Astrocyte of the cerebellum (primary cell): ENCODE measurements at regions not wholly inside any gene's neighbourhood (a gene's known extent, or its start where the extent isn't known, plus 50 kb on each side); places are given as distances from the start of the nearest gene placed in this dataset.
"Not testable (repeated sequence)": the region's sequence is repeated elsewhere in the genome, so short reads cannot be mapped to it uniquely, and the experiment has no call there.

Experiments
- DNase-seq: peaks from one replicate; pipeline ENCODE4 v3.0.0-alpha.2; 2011; ENCODE audit warnings: low read depth
- H3K4me3 ChIP-seq: 2 replicates; pipeline ENCODE4 v1.5.1; 2011; ENCODE audit warnings: mild to moderate bottlenecking, low read depth, low read length, moderate library complexity
- CTCF ChIP-seq: IDR thresholded peaks from 2 replicates; pipeline ENCODE4 v1.5.1; 2012; ENCODE audit warnings: low read length, low read depth, moderate library complexity, mild to moderate bottlenecking; ENCODE audit errors: missing control alignments
- in situ Hi-C: cut with HindIII; loops from 2 replicates; pipeline ENCODE4 v1.10.0; 2017; ENCODE audit warnings: low sequenced_read_pairs

DNA sequence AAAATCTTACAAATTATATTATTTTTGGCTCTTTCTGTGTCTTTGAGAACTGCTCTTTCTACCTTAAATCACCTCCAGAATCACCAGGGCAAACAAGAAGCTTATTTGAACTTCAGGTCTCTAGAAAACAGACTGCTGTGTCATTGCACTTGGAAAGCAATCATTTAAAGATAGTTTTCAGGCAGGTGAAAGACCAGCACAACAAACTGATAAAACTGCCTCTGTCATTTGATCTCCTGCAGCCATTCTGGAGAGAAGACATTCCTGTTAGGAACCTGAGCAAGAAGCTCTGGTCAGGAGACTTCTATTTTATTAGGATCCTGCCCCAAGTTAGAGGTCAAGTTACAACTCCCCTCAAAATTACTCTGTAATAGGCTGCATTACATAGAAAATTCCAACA, 50.7 kb upstream of the AP4E1 start:
- no peak for DNase-seq
- in situ Hi-C loops = no loop called here
- no peak for TF ChIP-seq CTCF
- no peak overlapping the region for H3K4me3 ChIP-seq

DNA sequence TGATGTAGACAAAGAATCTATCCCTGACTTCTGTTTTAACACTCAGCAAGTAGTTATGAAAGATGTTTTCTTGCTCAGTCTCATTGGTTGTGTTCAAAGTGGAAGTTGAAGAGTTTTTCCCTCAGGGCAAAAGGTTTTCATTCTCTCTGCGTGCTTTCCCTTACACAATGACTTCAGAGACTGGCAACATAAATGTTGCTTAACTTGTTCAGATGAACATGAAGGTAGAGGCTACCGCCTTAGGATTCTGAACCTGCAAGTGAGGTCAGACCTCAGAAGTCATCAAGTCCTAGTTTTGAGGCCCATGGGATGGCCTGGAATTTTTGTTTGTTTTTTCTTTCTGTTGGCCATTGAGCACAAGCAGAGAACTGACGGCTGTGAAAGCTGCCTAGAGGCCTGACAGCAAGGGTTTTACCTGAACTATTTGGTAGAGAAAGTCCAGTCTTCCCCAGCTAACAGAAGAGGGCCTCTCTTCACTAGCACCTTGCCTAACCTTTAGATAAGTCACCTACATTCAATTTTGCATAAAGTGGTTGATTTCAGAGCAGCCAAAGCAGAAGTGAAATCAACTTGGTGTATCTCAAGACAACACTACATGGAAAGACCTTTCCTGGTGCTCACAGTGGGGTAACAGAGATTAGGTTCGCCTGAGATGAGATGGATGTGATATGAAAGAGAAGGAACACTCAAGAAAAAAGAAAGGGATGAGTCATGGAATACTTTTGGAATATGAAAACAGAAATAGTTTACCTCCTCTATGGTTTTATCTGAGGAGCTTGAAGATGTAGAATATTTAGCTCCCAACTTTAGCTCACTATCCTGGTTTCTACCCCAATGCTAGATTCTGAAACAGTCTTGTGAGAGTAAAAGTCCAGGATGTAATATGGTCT, 53.6 kb upstream of the AP4E1 start:
- no peak for TF ChIP-seq CTCF
- H3K4me3 ChIP-seq = no peak overlapping the region
- DNase-seq = no peak
- in situ Hi-C loops = no loop called here

GRCh38 chr15:50850003-50850402, 58.5 kb upstream of the AP4E1 start:
- in situ Hi-C loops = no loop called here
- DNase-seq = no peak

GRCh38 chr15:50848349-50848748, 60.1 kb upstream of the AP4E1 start:
- TF ChIP-seq CTCF = no peak
- DNase-seq = no peak
- in situ Hi-C loops = no loop called here
- H3K4me3 ChIP-seq = no peak overlapping the region

More at GRCh38 chr15:50850003-50850402, 58.5 kb upstream of the AP4E1 start:
- no peak overlapping the region for H3K4me3 ChIP-seq
- no peak for TF ChIP-seq CTCF

GRCh38 chr15:50845181-50845580, 63.3 kb upstream of the AP4E1 start:
- H3K4me3 ChIP-seq, DNase-seq, in situ Hi-C loops: not testable (repeated sequence)

- in situ Hi-C loops = no loop called here
Measured at GRCh38 chr15:50840520-50840919, 68.0 kb upstream of the AP4E1 start.

More at GRCh38 chr15:50840520-50840919, 68.0 kb upstream of the AP4E1 start:
- H3K4me3 ChIP-seq = no peak overlapping the region
- TF ChIP-seq CTCF = no peak
- no peak for DNase-seq
